ENCODE measurements at regions not wholly inside any gene's neighbourhood (a gene's known extent, or its start where the extent isn't known, plus 50 kb on each side); places are given as distances from the start of the nearest gene placed in this dataset.

DNA sequence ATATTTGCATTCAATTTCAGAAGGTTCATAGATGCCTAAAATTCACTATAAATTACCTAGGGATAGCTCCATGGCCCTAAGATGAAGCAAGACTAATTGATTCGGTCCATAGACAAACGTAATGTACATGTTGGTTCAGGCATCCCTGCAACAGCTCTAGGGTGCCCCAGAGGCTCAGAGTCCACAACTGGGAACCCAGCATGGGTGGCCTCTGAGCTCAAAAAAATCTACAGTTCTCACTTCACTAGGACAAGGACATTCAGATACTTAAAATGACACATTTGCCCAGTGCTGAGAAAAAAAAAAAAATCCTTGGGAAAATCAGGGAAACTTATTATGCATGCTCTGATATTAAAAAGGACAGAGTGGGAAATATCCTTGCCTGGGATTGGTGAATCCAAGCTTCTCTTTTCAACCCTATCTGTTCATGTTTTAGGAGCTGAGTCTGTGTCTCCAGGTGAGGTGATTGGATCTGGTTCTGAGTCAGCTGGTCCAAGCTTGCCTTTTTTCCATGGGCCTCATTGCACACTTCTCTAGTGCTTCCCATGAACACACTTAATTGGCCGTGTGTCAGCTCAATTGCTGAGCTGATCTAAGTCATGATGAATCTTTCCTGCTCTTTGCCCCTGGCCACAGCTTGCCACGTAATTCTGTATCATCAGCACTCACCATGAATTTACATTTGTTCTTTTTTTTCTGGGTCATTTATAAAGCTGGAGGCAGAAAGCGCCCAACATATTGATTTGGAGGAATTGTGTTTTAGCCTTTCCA lies 116.3 kb upstream of the RCN1 start:
- Histone ChIP-seq H3K23ac (ENCODE audit: insufficient read length, low read depth, low read length) (no peak overlapping the region), H3K27me3 (ENCODE audit: insufficient read depth, low read length) (no peaks in the 10 kb centered on the region; the same call in 1 of the 2 replicates), H3K79me1 (ENCODE audit: insufficient read depth, low read depth, low read length, poor library complexity, severe bottlenecking) (no peaks in the 10 kb centered on the region), H3K27ac (ENCODE audit: insufficient read length, low read depth, low read length) (no peak overlapping the region), H4K5ac (ENCODE audit: insufficient read length, low read depth, low read length) (no peak overlapping the region), H2AK5ac (ENCODE audit: insufficient read length, low read length) (no peak overlapping the region), H3K79me2 (ENCODE audit: insufficient read depth, low read length) (no peaks in the 10 kb centered on the region), H2AFZ (ENCODE audit: low read length) (no peak overlapping the region), H2BK15ac (ENCODE audit: low read depth, low read length) (no peak overlapping the region), H3K9me3 (ENCODE audit: control insufficient read depth, low read depth, low read length) (no peaks in the 10 kb centered on the region), H3K18ac (ENCODE audit: insufficient read length, low read depth, low read length) (no peak overlapping the region), H3K4ac (ENCODE audit: low read depth, low read length) (no peak overlapping the region), H2BK20ac (ENCODE audit: low read depth, low read length, poor library complexity, severe bottlenecking) (no peak overlapping the region), H4K8ac (replicated peaks; ENCODE audit: insufficient read length, low read depth, low read length) (no peak overlapping the region), H2BK12ac (ENCODE audit: insufficient read length, low read depth, low read length) (no peak overlapping the region), H4K91ac (ENCODE audit: insufficient read length, low read depth, low read length) (no peak overlapping the region), H3K23me2 (ENCODE audit: insufficient read length, low read depth, low read length, poor library complexity, severe bottlenecking) (no peaks in the 10 kb centered on the region), H3K9ac (ENCODE audit: extremely low read depth, insufficient read length, low read length) (no peak overlapping the region), H4K20me1 (ENCODE audit: control insufficient read depth, insufficient read depth, insufficient read length) (no peaks in the 10 kb centered on the region), H3T11ph (ENCODE audit: low read length) (no peak overlapping the region), H2BK120ac (ENCODE audit: low read depth, low read length, poor library complexity, severe bottlenecking) (no peak overlapping the region), H2BK5ac (ENCODE audit: insufficient read length, low read length) (no peak overlapping the region), H3K56ac (ENCODE audit: insufficient read length, low read depth, low read length) (no peak overlapping the region), H3K4me1 (ENCODE audit: insufficient read depth, low read length) (no peaks in the 10 kb centered on the region; the same call in 1 of the 2 replicates), H3K4me2 (ENCODE audit: insufficient read depth, insufficient read length, low read length) (no peak overlapping the region), H3K14ac (ENCODE audit: insufficient read depth, low read length) (no peak overlapping the region)
- WGBS (ENCODE audit: extremely low coverage, insufficient read length, low lambda C conversion rate) = no CpG with 5 or more reads among the region's 5 CpGs
- no peak for DNase-seq
- Mint-ChIP-seq H3K27ac (no peak overlapping the region), H3K36me3 (ENCODE audit: insufficient read depth in 1 of 3, low read depth in 3 of 3) (peaks cover 4 to 20% (median 5%) of the 10 kb centered on the region in 3 experiments; a peak in 5 of 7 replicates), H3K27me3 (ENCODE audit: low read depth) (peaks cover 14% of the 10 kb centered on the region), H3K4me1 (peaks cover 3 to 7% of the 10 kb centered on the region in 2 experiments), H3K9me3 (peaks cover 17 to 23% of the 10 kb centered on the region in 2 experiments), H3K4me3 (no peak overlapping the region)
- TF ChIP-seq, protein P1, sequence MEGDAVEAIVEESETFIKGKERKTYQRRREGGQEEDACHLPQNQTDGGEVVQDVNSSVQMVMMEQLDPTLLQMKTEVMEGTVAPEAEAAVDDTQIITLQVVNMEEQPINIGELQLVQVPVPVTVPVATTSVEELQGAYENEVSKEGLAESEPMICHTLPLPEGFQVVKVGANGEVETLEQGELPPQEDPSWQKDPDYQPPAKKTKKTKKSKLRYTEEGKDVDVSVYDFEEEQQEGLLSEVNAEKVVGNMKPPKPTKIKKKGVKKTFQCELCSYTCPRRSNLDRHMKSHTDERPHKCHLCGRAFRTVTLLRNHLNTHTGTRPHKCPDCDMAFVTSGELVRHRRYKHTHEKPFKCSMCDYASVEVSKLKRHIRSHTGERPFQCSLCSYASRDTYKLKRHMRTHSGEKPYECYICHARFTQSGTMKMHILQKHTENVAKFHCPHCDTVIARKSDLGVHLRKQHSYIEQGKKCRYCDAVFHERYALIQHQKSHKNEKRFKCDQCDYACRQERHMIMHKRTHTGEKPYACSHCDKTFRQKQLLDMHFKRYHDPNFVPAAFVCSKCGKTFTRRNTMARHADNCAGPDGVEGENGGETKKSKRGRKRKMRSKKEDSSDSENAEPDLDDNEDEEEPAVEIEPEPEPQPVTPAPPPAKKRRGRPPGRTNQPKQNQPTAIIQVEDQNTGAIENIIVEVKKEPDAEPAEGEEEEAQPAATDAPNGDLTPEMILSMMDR (conservative IDR thresholded peaks at IDR 0.05) = no peak
